ENCODE measurements at regions not wholly inside any gene's neighbourhood (a gene's known extent, or its start where the extent isn't known, plus 50 kb on each side); places are given as distances from the start of the nearest gene placed in this dataset.

DNA sequence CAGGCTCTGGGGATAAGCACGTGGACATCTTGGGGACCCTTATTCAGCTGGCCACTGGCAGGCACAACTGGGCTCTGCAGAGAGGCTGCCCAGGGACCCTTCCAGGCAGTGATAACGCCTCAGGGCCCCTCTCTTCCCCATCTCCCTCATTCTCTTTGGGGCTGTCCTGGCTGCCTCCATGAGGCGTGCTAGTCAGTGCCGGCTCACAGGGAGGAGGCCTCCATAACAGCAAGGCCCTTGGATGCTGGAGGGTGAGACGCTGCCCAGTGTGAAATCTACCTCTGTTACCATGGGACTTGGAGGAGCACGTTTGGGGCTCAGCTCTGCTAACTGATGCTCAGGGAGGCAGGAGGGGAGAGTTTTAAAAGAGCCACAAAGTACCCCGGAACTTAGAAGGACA, 221.3 kb downstream of the CTTN start:
- H3K9me3 ChIP-seq (ENCODE audit: control insufficient read depth in 1 of 2, low read length in 2 of 2), result peaks cover 4 to 12% of the 10 kb centered on the region in 2 donors
- no peak overlapping the region for H3K9ac ChIP-seq (ENCODE audit: low read depth in 1 of 2, low read length in 2 of 2)
- no peak overlapping the region for H3K27ac ChIP-seq (ENCODE audit: low read depth, low read length)
- H3K4me3 ChIP-seq (ENCODE audit: low read depth in 1 of 2, low read length in 2 of 2), result no peak overlapping the region
- H3K36me3 ChIP-seq (ENCODE audit: control insufficient read depth in 1 of 2, insufficient read depth in 2 of 2, low read length in 2 of 2), result no peaks in the 10 kb centered on the region
- H3K4me1 ChIP-seq (ENCODE audit: control insufficient read depth in 1 of 2, insufficient read depth in 2 of 2, low read length in 2 of 2), result no peaks in the 10 kb centered on the region
- no peaks in the 10 kb centered on the region for H3K27me3 ChIP-seq (ENCODE audit: control insufficient read depth in 1 of 2, insufficient read depth in 2 of 2, low read length in 2 of 2)

DNA sequence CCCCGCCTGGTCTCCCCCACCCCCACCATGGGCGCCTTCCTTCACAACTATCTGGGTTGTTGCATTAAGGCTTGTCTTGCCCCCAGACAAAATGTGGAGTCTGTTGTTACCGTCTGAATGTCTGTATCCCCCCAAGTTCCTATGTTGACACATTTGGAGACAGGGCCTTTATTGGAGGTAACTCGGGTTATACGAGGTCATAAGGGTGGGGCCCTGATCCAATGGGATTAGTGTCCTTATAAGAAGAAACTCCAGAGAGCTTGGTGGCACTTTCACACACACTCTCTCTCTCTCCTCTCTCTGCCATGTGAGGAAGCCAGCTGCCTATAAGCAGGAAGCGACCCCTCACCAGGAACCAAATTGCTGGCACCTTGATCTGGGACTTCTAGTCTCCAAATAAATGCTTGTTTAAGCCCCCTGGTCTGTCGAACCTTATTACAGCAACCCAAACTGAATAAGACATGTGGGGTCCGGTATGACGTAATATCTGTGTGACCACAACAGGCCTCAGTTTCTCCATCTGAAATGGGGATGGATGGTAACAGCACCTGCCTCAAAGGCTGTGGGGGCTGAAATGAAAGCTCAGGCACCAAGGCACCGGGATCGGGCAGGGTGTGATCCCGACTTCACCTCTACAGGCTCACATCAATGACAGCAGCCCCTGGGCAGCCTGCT, 222.3 kb downstream of the CTTN start:
- Histone ChIP-seq H3K27me3 (ENCODE audit: control insufficient read depth in 1 of 2, insufficient read depth in 2 of 2, low read length in 2 of 2) (no peaks in the 10 kb centered on the region), H3K4me1 (ENCODE audit: control insufficient read depth in 1 of 2, insufficient read depth in 2 of 2, low read length in 2 of 2) (no peaks in the 10 kb centered on the region), H3K4me3 (ENCODE audit: low read depth in 1 of 2, low read length in 2 of 2) (no peak overlapping the region), H3K36me3 (ENCODE audit: control insufficient read depth in 1 of 2, insufficient read depth in 2 of 2, low read length in 2 of 2) (no peaks in the 10 kb centered on the region), H3K27ac (ENCODE audit: low read depth, low read length) (no peak overlapping the region), H3K9me3 (ENCODE audit: control insufficient read depth in 1 of 2, low read length in 2 of 2) (peaks cover 4 to 6% of the 10 kb centered on the region in 2 donors), H3K9ac (ENCODE audit: low read depth in 1 of 2, low read length in 2 of 2) (no peak overlapping the region)

DNA sequence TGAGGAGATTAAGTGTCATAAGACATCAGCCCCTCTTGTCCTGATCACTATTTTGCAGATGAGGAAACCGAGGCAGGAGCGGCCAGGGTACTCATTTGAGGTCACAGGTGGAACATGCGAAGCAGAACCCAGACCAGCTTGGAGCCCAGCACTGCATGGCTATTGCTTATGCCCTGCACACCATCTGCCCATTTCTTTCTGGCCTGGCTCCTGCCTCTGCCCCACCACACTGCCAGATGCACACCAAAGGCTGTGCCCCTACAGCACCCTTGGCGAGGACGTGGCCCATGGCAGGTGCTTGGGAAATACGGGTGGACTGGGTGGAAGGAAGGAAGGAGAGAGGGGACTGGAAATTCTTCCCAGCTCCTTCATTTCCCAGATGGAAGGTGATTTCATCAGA, 222.9 kb downstream of the CTTN start:
- Histone ChIP-seq H3K27ac (ENCODE audit: low read depth, low read length) (no peak overlapping the region), H3K27me3 (ENCODE audit: control insufficient read depth in 1 of 2, insufficient read depth in 2 of 2, low read length in 2 of 2) (no peaks in the 10 kb centered on the region), H3K9ac (ENCODE audit: low read depth in 1 of 2, low read length in 2 of 2) (no peak overlapping the region), H3K36me3 (ENCODE audit: control insufficient read depth in 1 of 2, insufficient read depth in 2 of 2, low read length in 2 of 2) (no peaks in the 10 kb centered on the region), H3K4me1 (ENCODE audit: control insufficient read depth in 1 of 2, insufficient read depth in 2 of 2, low read length in 2 of 2) (no peaks in the 10 kb centered on the region), H3K4me3 (ENCODE audit: low read depth in 1 of 2, low read length in 2 of 2) (no peak overlapping the region), H3K9me3 (ENCODE audit: control insufficient read depth in 1 of 2, low read length in 2 of 2) (peaks cover 3 to 4% of the 10 kb centered on the region in 2 donors)

DNA sequence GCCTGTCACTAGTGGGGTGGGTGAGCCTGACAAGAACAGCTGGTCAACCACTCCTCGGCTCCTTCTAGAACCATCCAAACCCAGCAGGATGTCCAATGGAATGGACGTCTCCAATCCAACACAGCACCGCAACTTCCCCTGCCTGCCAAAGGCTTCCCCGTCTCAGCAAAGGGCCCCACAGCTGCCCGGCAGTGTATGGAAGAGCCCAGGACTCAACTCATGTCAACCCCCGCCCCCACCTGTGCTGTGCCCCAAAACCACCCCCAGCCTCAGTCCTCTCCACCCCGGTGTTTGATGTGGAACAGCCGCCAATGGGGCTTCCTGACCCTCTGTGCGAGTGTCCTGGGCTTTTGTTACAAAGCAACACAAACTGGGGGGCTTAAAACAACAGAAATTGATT, 223.8 kb downstream of the CTTN start:
- H3K27ac ChIP-seq (ENCODE audit: low read depth, low read length), result no peak overlapping the region

DNA sequence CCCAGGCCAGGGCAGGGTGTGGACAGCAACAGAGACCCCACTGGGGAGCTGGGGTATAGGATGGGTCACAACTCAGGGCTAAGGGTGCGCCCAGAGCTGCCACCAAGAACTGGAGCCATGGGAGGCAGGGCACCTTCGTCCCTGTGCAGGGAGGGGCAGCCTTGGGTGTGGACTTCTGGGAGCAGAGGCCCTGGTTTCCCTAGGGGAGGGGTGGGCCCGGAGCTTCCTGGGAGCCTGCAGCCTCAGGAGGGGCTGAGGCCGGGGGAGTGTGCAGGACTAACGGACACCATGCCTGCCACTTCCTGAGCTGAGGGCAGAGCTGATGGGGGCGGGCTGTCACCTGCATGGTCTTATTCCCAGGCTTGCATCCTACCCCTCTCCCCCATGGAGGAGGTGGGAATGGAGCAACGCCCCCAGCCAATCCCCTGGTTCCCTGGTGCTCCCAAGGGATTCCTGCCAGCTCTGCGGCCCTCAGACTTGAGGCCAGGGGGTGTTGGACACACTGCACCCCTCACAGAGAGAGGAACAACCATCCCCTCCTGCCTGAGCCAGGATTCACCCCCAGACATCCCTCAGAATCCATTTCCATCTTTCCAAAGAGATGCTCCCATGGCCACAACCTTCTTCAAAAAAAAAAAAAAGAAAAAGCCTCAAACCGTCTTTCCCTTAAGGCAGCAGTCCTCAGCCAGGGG, 225.7 kb downstream of the CTTN start:
- Histone ChIP-seq H3K27me3 (ENCODE audit: control insufficient read depth in 1 of 2, insufficient read depth in 2 of 2, low read length in 2 of 2) (no peaks in the 10 kb centered on the region), H3K27ac (ENCODE audit: low read depth, low read length) (no peak overlapping the region), H3K4me1 (ENCODE audit: control insufficient read depth in 1 of 2, insufficient read depth in 2 of 2, low read length in 2 of 2) (peaks cover 12 to 17% of the 10 kb centered on the region in 2 donors)

More for the DNA sequence above, 223.8 kb downstream of the CTTN start:
- H3K27me3 ChIP-seq (ENCODE audit: control insufficient read depth in 1 of 2, insufficient read depth in 2 of 2, low read length in 2 of 2), result no peaks in the 10 kb centered on the region
- no peak overlapping the region for H3K4me3 ChIP-seq (ENCODE audit: low read depth in 1 of 2, low read length in 2 of 2)
- H3K36me3 ChIP-seq (ENCODE audit: control insufficient read depth in 1 of 2, insufficient read depth in 2 of 2, low read length in 2 of 2), result no peaks in the 10 kb centered on the region
- H3K9ac ChIP-seq (ENCODE audit: low read depth in 1 of 2, low read length in 2 of 2), result no peak overlapping the region
- H3K4me1 ChIP-seq (ENCODE audit: control insufficient read depth in 1 of 2, insufficient read depth in 2 of 2, low read length in 2 of 2), result peaks cover 0 to under 1% of the 10 kb centered on the region in 2 donors
- peaks cover 3 to 4% of the 10 kb centered on the region in 2 donors for H3K9me3 ChIP-seq (ENCODE audit: control insufficient read depth in 1 of 2, low read length in 2 of 2)

DNA sequence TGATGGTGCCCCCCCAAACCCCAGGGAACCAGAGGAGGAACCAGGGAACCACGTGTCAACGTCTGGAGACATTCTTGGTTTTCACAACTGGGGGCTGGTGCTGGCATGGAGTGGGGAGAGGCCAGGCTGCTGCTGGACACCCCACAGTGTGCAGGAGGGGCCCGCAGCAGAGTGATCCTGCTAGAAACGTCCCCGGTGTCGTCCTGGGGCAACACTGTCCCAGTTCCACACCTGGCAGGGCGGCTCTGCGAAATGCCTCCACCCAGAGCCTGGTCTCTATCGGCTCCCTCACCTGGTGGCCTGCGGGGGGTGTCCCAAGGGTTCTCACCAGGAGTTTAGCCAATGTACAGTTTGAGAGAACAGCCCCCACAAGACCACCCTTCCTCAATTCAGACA, 226.3 kb downstream of the CTTN start:
- Histone ChIP-seq H3K9me3 (ENCODE audit: control insufficient read depth in 1 of 2, low read length in 2 of 2) (peaks cover 3 to 4% of the 10 kb centered on the region in 2 donors), H3K36me3 (ENCODE audit: control insufficient read depth in 1 of 2, insufficient read depth in 2 of 2, low read length in 2 of 2) (no peaks in the 10 kb centered on the region), H3K9ac (ENCODE audit: low read depth in 1 of 2, low read length in 2 of 2) (no peak overlapping the region), H3K27me3 (ENCODE audit: control insufficient read depth in 1 of 2, insufficient read depth in 2 of 2, low read length in 2 of 2) (no peaks in the 10 kb centered on the region), H3K4me3 (ENCODE audit: low read depth in 1 of 2, low read length in 2 of 2) (no peak overlapping the region), H3K4me1 (ENCODE audit: control insufficient read depth in 1 of 2, insufficient read depth in 2 of 2, low read length in 2 of 2) (peaks cover 15 to 19% of the 10 kb centered on the region in 2 donors), H3K27ac (ENCODE audit: low read depth, low read length) (no peak overlapping the region)

More for the DNA sequence above, 225.7 kb downstream of the CTTN start:
- no peak overlapping the region for H3K9ac ChIP-seq (ENCODE audit: low read depth in 1 of 2, low read length in 2 of 2)
- no peaks in the 10 kb centered on the region for H3K36me3 ChIP-seq (ENCODE audit: control insufficient read depth in 1 of 2, insufficient read depth in 2 of 2, low read length in 2 of 2)
- H3K4me3 ChIP-seq (ENCODE audit: low read depth in 1 of 2, low read length in 2 of 2), result no peak overlapping the region
- peaks cover 3 to 4% of the 10 kb centered on the region in 2 donors for H3K9me3 ChIP-seq (ENCODE audit: control insufficient read depth in 1 of 2, low read length in 2 of 2)

DNA sequence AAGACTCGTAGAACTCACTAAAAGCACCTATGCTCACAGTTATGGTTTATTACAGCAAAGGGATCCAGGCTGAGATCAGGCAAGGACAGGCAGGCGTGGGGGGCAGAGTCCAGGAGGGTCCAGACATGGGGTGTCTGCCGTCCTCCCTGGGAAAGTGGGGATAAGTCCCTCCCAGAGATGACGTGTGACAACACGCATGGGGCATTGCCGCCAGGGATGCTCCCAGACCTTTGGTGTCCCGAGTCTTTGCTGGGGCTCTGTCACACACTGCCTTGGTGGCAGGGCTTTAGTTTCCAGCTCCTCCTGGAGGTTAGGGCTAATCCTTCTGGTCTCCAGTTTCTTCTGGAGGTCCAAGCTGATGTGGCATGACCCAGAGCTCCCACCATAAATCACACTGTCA, 226.7 kb downstream of the CTTN start:
- no peak overlapping the region for H3K9ac ChIP-seq (ENCODE audit: low read depth in 1 of 2, low read length in 2 of 2)
- no peaks in the 10 kb centered on the region for H3K27me3 ChIP-seq (ENCODE audit: control insufficient read depth in 1 of 2, insufficient read depth in 2 of 2, low read length in 2 of 2)
- H3K27ac ChIP-seq (ENCODE audit: low read depth, low read length), result no peak overlapping the region
- H3K4me1 ChIP-seq (ENCODE audit: control insufficient read depth in 1 of 2, insufficient read depth in 2 of 2, low read length in 2 of 2), result peaks cover 15 to 19% of the 10 kb centered on the region in 2 donors
- no peak overlapping the region for H3K4me3 ChIP-seq (ENCODE audit: low read depth in 1 of 2, low read length in 2 of 2)
- H3K36me3 ChIP-seq (ENCODE audit: control insufficient read depth in 1 of 2, insufficient read depth in 2 of 2, low read length in 2 of 2), result no peaks in the 10 kb centered on the region
- H3K9me3 ChIP-seq (ENCODE audit: control insufficient read depth in 1 of 2, low read length in 2 of 2), result peaks cover 3 to 4% of the 10 kb centered on the region in 2 donors

DNA sequence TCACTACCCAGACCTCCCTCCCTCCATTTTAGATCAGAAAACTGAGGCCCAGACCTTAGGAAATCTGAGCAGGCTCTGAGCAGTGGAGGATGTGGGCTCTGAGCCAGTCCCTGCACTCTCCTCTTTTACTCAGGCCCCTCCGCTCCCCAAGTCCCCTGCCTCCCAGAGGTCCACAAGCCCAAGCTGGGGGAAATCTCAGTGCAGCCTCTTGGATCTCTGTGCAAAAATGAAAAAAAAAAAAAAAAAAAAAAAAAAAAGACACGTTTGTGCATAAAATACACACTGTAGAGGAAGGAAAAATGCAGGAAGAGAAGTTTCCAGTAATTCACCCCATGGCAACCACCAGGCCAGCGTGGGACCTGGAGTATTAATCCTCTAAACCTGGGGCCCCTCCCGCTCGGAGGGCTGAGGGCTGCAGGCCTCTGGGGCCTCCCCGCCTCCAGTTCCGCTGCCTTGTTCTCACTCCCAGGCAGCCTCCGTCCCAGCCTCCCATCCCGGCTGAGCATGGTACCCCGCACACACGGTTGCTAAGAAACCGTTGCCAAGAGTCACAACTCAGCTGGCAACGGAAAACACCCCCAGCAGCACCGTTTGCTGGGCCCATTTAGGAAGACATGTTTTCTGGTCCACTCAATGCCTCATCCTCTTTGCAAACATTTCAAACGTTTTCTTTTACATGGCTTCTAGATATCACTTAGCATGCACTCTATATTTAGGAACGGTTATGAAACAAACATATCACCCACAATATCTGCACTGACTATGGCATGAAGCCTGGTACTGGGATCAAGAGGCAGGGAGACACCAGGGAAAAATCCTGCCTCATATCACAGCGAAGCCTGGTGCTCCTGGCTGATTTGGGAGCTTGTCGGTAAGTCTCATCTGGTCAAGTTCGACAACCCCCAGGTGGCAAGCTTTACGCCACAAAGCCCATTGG, 227.5 kb downstream of the CTTN start:
- peaks cover 0 to under 1% of the 10 kb centered on the region in 2 donors for H3K9me3 ChIP-seq (ENCODE audit: control insufficient read depth in 1 of 2, low read length in 2 of 2)
- no peaks in the 10 kb centered on the region for H3K27me3 ChIP-seq (ENCODE audit: control insufficient read depth in 1 of 2, insufficient read depth in 2 of 2, low read length in 2 of 2)
- H3K4me1 ChIP-seq (ENCODE audit: control insufficient read depth in 1 of 2, insufficient read depth in 2 of 2, low read length in 2 of 2), result peaks cover 15 to 19% of the 10 kb centered on the region in 2 donors
- no peak overlapping the region for H3K9ac ChIP-seq (ENCODE audit: low read depth in 1 of 2, low read length in 2 of 2)
- H3K36me3 ChIP-seq (ENCODE audit: control insufficient read depth in 1 of 2, insufficient read depth in 2 of 2, low read length in 2 of 2), result no peaks in the 10 kb centered on the region
- H3K27ac ChIP-seq (ENCODE audit: low read depth, low read length), result no peak overlapping the region
- no peak overlapping the region for H3K4me3 ChIP-seq (ENCODE audit: low read depth in 1 of 2, low read length in 2 of 2)

DNA sequence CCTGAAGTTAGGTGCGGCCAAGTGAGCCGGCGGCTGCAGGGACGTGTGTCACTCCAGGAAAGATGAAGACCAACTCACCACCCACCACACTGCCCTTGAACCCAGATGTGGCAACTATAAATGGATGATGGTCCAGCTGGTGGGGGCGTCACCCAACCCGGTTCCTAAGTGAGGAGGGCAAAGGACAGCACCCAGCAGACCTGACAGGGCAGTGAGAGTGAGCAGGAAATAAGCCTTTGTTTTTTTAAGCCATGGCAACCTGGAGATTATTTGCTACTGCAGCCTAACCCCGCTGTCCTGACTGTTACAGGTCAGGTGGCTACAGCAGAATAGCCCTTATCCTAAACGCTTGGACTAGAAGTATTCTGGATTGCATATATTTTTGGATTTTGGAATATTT, 228.9 kb downstream of the CTTN start:
- no peaks in the 10 kb centered on the region for H3K36me3 ChIP-seq (ENCODE audit: control insufficient read depth in 1 of 2, insufficient read depth in 2 of 2, low read length in 2 of 2)
- no peak overlapping the region for H3K9ac ChIP-seq (ENCODE audit: low read depth in 1 of 2, low read length in 2 of 2)
- no peaks in the 10 kb centered on the region for H3K9me3 ChIP-seq (ENCODE audit: control insufficient read depth in 1 of 2, low read length in 2 of 2)
- no peaks in the 10 kb centered on the region for H3K27me3 ChIP-seq (ENCODE audit: control insufficient read depth in 1 of 2, insufficient read depth in 2 of 2, low read length in 2 of 2)
- H3K27ac ChIP-seq (ENCODE audit: low read depth, low read length), result no peak overlapping the region
- H3K4me3 ChIP-seq (ENCODE audit: low read depth in 1 of 2, low read length in 2 of 2), result no peak overlapping the region
- H3K4me1 ChIP-seq (ENCODE audit: control insufficient read depth in 1 of 2, insufficient read depth in 2 of 2, low read length in 2 of 2), result peaks cover 15 to 19% of the 10 kb centered on the region in 2 donors

Measured in duodenal mucosa (tissue), 2 donors.